ENCODE measurements at regions not wholly inside any gene's neighbourhood (a gene's known extent, or its start where the extent isn't known, plus 50 kb on each side); places are given as distances from the start of the nearest gene placed in this dataset.

- no peaks in the 10 kb centered on the region for H3K36me3 ChIP-seq (ENCODE audit: control insufficient read depth in 4 of 4, insufficient read depth in 4 of 4, low read length in 3 of 4)
- H3K4me1 ChIP-seq (ENCODE audit: control extremely low read depth in 1 of 4, control insufficient read depth in 4 of 4, insufficient read depth in 4 of 4, low read length in 3 of 4), result no peaks in the 10 kb centered on the region
- peaks cover 0 to 2% (median 0%) of the 10 kb centered on the region in 5 experiments for H3K9me3 ChIP-seq (ENCODE audit: control extremely low read depth in 1 of 5, control insufficient read depth in 4 of 5, insufficient read depth in 2 of 5, low read depth in 1 of 5, low read length in 4 of 5)
- CTCF ChIA-PET, result no interaction called here
- POLR2A ChIA-PET, result no interaction called here
- H3K27me3 ChIP-seq (replicated peaks in 2 of 5; ENCODE audit: control insufficient read depth in 4 of 5, insufficient read depth in 5 of 5, low read length in 4 of 5), result no peaks in the 10 kb centered on the region
- H3K27ac ChIP-seq (ENCODE audit: insufficient read depth in 1 of 2, low read depth in 1 of 2, low read length in 2 of 2, poor library complexity in 1 of 2, severe bottlenecking in 2 of 2), result no peak overlapping the region
- peak overlapping the region in 1 of 7 experiments; percentile 30 for H3K4me3 ChIP-seq (ENCODE audit: control insufficient read depth in 1 of 7, extremely low read depth in 1 of 7, insufficient read depth in 4 of 7, low read depth in 2 of 7, low read length in 6 of 7)
- no peak for DNase-seq
- WGBS (ENCODE audit: insufficient coverage), result 91% methylated on average over 7 of the region's 13 CpGs
Measured at GRCh38 chr11:40029391-40029790, 1430.1 kb downstream of the LRRC4C start.

GRCh38 chr11:40027720-40028119 lies 1431.7 kb downstream of the LRRC4C start:
- DNase-seq, result no peak
- Histone ChIP-seq H3K27me3 (replicated peaks in 2 of 5; ENCODE audit: control insufficient read depth in 4 of 5, insufficient read depth in 5 of 5, low read length in 4 of 5) (no peaks in the 10 kb centered on the region), H3K9me3 (ENCODE audit: control extremely low read depth in 1 of 5, control insufficient read depth in 4 of 5, insufficient read depth in 2 of 5, low read depth in 1 of 5, low read length in 4 of 5) (peaks cover 0 to 2% (median 0%) of the 10 kb centered on the region in 5 experiments), H3K36me3 (ENCODE audit: control insufficient read depth in 4 of 4, insufficient read depth in 4 of 4, low read length in 3 of 4) (no peaks in the 10 kb centered on the region), H3K4me3 (ENCODE audit: control insufficient read depth in 1 of 7, extremely low read depth in 1 of 7, insufficient read depth in 4 of 7, low read depth in 2 of 7, low read length in 6 of 7) (no peak overlapping the region), H3K4me1 (ENCODE audit: control extremely low read depth in 1 of 4, control insufficient read depth in 4 of 4, insufficient read depth in 4 of 4, low read length in 3 of 4) (no peaks in the 10 kb centered on the region), H3K27ac (ENCODE audit: insufficient read depth in 1 of 2, low read depth in 1 of 2, low read length in 2 of 2, poor library complexity in 1 of 2, severe bottlenecking in 2 of 2) (no peak overlapping the region)
- ChIA-PET POLR2A (no interaction called here), CTCF (no interaction called here)
- 92% methylated on average over 2 of the region's 5 CpGs for WGBS (ENCODE audit: insufficient coverage)

- H3K27ac ChIP-seq (ENCODE audit: insufficient read depth in 1 of 2, low read depth in 1 of 2, low read length in 2 of 2, poor library complexity in 1 of 2, severe bottlenecking in 2 of 2), result no peak overlapping the region
- peaks cover 0 to 1% (median 0%) of the 10 kb centered on the region in 5 experiments for H3K9me3 ChIP-seq (ENCODE audit: control extremely low read depth in 1 of 5, control insufficient read depth in 4 of 5, insufficient read depth in 2 of 5, low read depth in 1 of 5, low read length in 4 of 5)
- H3K4me3 ChIP-seq (ENCODE audit: control insufficient read depth in 1 of 7, extremely low read depth in 1 of 7, insufficient read depth in 4 of 7, low read depth in 2 of 7, low read length in 6 of 7), result no peak overlapping the region
- DNase-seq, result no peak
- H3K4me1 ChIP-seq (ENCODE audit: control extremely low read depth in 1 of 4, control insufficient read depth in 4 of 4, insufficient read depth in 4 of 4, low read length in 3 of 4), result no peaks in the 10 kb centered on the region
- no peaks in the 10 kb centered on the region for H3K27me3 ChIP-seq (replicated peaks in 2 of 5; ENCODE audit: control insufficient read depth in 4 of 5, insufficient read depth in 5 of 5, low read length in 4 of 5)
- no peaks in the 10 kb centered on the region for H3K36me3 ChIP-seq (ENCODE audit: control insufficient read depth in 4 of 4, insufficient read depth in 4 of 4, low read length in 3 of 4)
- POLR2A ChIA-PET, result no interaction called here
- CTCF ChIA-PET, result no interaction called here
Measured at GRCh38 chr11:40023724-40024123, 1435.7 kb downstream of the LRRC4C start.

- H3K36me3 ChIP-seq (ENCODE audit: control insufficient read depth in 4 of 4, insufficient read depth in 4 of 4, low read length in 3 of 4), result no peaks in the 10 kb centered on the region
- ChIA-PET CTCF (no interaction called here), POLR2A (no interaction called here)
- no peaks in the 10 kb centered on the region for H3K4me1 ChIP-seq (ENCODE audit: control extremely low read depth in 1 of 4, control insufficient read depth in 4 of 4, insufficient read depth in 4 of 4, low read length in 3 of 4)
- H3K27ac ChIP-seq (ENCODE audit: insufficient read depth in 1 of 2, low read depth in 1 of 2, low read length in 2 of 2, poor library complexity in 1 of 2, severe bottlenecking in 2 of 2), result no peak overlapping the region
- no CpG with 5 or more reads among the region's 3 CpGs for WGBS (ENCODE audit: insufficient coverage)
- H3K9me3 ChIP-seq (ENCODE audit: control extremely low read depth in 1 of 5, control insufficient read depth in 4 of 5, insufficient read depth in 2 of 5, low read depth in 1 of 5, low read length in 4 of 5), result no peaks in the 10 kb centered on the region
- DNase-seq, result no peak
- H3K27me3 ChIP-seq (replicated peaks in 2 of 5; ENCODE audit: control insufficient read depth in 4 of 5, insufficient read depth in 5 of 5, low read length in 4 of 5), result no peaks in the 10 kb centered on the region
- H3K4me3 ChIP-seq (ENCODE audit: control insufficient read depth in 1 of 7, extremely low read depth in 1 of 7, insufficient read depth in 4 of 7, low read depth in 2 of 7, low read length in 6 of 7), result no peak overlapping the region
Measured at GRCh38 chr11:40010011-40010410, 1449.4 kb downstream of the LRRC4C start.

- H3K27ac ChIP-seq (ENCODE audit: insufficient read depth in 1 of 2, low read depth in 1 of 2, low read length in 2 of 2, poor library complexity in 1 of 2, severe bottlenecking in 2 of 2), result no peak overlapping the region
- no peaks in the 10 kb centered on the region for H3K36me3 ChIP-seq (ENCODE audit: control insufficient read depth in 4 of 4, insufficient read depth in 4 of 4, low read length in 3 of 4)
- CTCF ChIA-PET, result no interaction called here
- no peak overlapping the region for H3K4me3 ChIP-seq (ENCODE audit: control insufficient read depth in 1 of 7, extremely low read depth in 1 of 7, insufficient read depth in 4 of 7, low read depth in 2 of 7, low read length in 6 of 7)
- WGBS (ENCODE audit: insufficient coverage), result 100% methylated on average over 1 of the region's 2 CpGs
- DNase-seq, result no peak
- POLR2A ChIA-PET, result no interaction called here
- no peaks in the 10 kb centered on the region for H3K27me3 ChIP-seq (replicated peaks in 2 of 5; ENCODE audit: control insufficient read depth in 4 of 5, insufficient read depth in 5 of 5, low read length in 4 of 5)
- H3K4me1 ChIP-seq (ENCODE audit: control extremely low read depth in 1 of 4, control insufficient read depth in 4 of 4, insufficient read depth in 4 of 4, low read length in 3 of 4), result peaks cover 0 to 9% (median 3%) of the 10 kb centered on the region in 4 experiments
- peaks cover 0 to 2% (median 0%) of the 10 kb centered on the region in 5 experiments for H3K9me3 ChIP-seq (ENCODE audit: control extremely low read depth in 1 of 5, control insufficient read depth in 4 of 5, insufficient read depth in 2 of 5, low read depth in 1 of 5, low read length in 4 of 5)
Measured at GRCh38 chr11:39992551-39992950, 1466.9 kb downstream of the LRRC4C start.

- H3K27me3 ChIP-seq (replicated peaks in 2 of 5; ENCODE audit: control insufficient read depth in 4 of 5, insufficient read depth in 5 of 5, low read length in 4 of 5), result no peaks in the 10 kb centered on the region
- WGBS (ENCODE audit: insufficient coverage), result 10% methylated on average over 6 of the region's 6 CpGs
- peak overlapping the region; percentile 11 to 36 for H3K27ac ChIP-seq (ENCODE audit: insufficient read depth in 1 of 2, low read depth in 1 of 2, low read length in 2 of 2, poor library complexity in 1 of 2, severe bottlenecking in 2 of 2)
- no peaks in the 10 kb centered on the region for H3K36me3 ChIP-seq (ENCODE audit: control insufficient read depth in 4 of 4, insufficient read depth in 4 of 4, low read length in 3 of 4)
- ChIA-PET POLR2A (no interaction called here), CTCF (no interaction called here)
- peaks cover 0 to 4% (median 0%) of the 10 kb centered on the region in 5 experiments for H3K9me3 ChIP-seq (ENCODE audit: control extremely low read depth in 1 of 5, control insufficient read depth in 4 of 5, insufficient read depth in 2 of 5, low read depth in 1 of 5, low read length in 4 of 5)
- H3K4me3 ChIP-seq (ENCODE audit: control insufficient read depth in 1 of 7, extremely low read depth in 1 of 7, insufficient read depth in 4 of 7, low read depth in 2 of 7, low read length in 6 of 7), result peak overlapping the region in 5 of 7 experiments; percentile 1 to 78 (median 32)
- peaks cover 0 to 9% (median 3%) of the 10 kb centered on the region in 4 experiments for H3K4me1 ChIP-seq (ENCODE audit: control extremely low read depth in 1 of 4, control insufficient read depth in 4 of 4, insufficient read depth in 4 of 4, low read length in 3 of 4)
- DNase-seq, result no peak
Measured at GRCh38 chr11:39990421-39990831, 1469.0 kb downstream of the LRRC4C start.

- H3K4me1 ChIP-seq (ENCODE audit: control extremely low read depth in 1 of 4, control insufficient read depth in 4 of 4, insufficient read depth in 4 of 4, low read length in 3 of 4), result peaks cover 0 to 2% (median 0%) of the 10 kb centered on the region in 4 experiments
- no peak overlapping the region for H3K4me3 ChIP-seq (ENCODE audit: control insufficient read depth in 1 of 7, extremely low read depth in 1 of 7, insufficient read depth in 4 of 7, low read depth in 2 of 7, low read length in 6 of 7)
- ChIA-PET CTCF (no interaction called here), POLR2A (no interaction called here)
- WGBS (ENCODE audit: insufficient coverage), result no CpG with 5 or more reads among the region's 1 CpG
- no peaks in the 10 kb centered on the region for H3K27me3 ChIP-seq (replicated peaks in 2 of 5; ENCODE audit: control insufficient read depth in 4 of 5, insufficient read depth in 5 of 5, low read length in 4 of 5)
- no peaks in the 10 kb centered on the region for H3K9me3 ChIP-seq (ENCODE audit: control extremely low read depth in 1 of 5, control insufficient read depth in 4 of 5, insufficient read depth in 2 of 5, low read depth in 1 of 5, low read length in 4 of 5)
- DNase-seq, result no peak
- H3K36me3 ChIP-seq (ENCODE audit: control insufficient read depth in 4 of 4, insufficient read depth in 4 of 4, low read length in 3 of 4), result peaks cover 0 to 4% (median 0%) of the 10 kb centered on the region in 4 experiments
- no peak overlapping the region for H3K27ac ChIP-seq (ENCODE audit: insufficient read depth in 1 of 2, low read depth in 1 of 2, low read length in 2 of 2, poor library complexity in 1 of 2, severe bottlenecking in 2 of 2)
Measured at GRCh38 chr11:39975091-39975490, 1484.4 kb downstream of the LRRC4C start.

Data from common myeloid progenitor, CD34-positive (primary cell).